Medulla oblongata (tissue), 1 donor: ENCODE measurements at regions not wholly inside any gene's neighbourhood (a gene's known extent, or its start where the extent isn't known, plus 50 kb on each side); places are given as distances from the start of the nearest gene placed in this dataset.
"Not testable (repeated sequence)": the region's sequence is repeated elsewhere in the genome, so short reads cannot be mapped to it uniquely, and the experiment has no call there.

Source experiments
- DNase-seq: peaks from one replicate; pipeline ENCODE4 v3.0.0-alpha.2; 2015; ENCODE audit errors: extremely low spot score

DNA sequence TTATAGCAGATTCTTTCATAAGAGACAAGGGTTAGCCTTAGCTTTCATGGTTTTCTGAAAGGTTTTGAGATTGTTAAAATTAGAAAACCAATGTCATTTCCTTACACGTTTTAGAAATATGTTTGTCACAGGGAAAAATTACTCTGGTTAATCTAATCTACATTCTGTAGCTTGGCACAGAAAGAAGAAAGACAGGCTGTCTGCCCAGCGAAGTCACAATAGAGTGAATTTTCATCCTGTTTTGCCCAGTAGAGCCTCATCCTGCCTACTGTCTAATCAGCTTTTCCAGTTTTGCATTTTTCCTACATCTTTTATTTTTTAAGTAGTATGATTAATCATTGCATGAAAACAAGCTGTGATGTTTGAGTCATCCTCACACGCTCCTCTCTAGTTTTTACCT, 688.8 kb downstream of the MTRR start:
- DNase-seq = no peak

DNA sequence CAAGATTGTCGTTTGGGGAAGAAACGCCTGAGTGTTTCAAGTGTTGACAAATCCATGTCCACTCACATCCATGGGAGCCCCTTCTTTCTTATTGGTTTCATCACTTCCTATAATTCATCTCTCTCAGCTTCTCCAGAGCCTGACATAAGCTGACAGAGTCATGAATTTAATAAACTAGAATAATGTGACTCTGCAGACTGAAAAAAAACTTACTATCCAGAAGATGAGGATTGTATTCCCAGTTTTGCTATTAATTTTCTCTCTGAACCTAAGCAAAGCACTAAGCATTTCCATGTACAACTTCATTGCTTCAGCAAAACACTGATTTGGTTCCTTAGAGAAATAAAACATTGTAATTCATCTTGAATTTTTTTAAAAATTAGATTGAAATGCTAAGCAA, 691.8 kb downstream of the MTRR start:
- DNase-seq = no peak

GRCh38 chr5:8561224-8561840, 692.4 kb downstream of the MTRR start:
- no peak for DNase-seq

DNA sequence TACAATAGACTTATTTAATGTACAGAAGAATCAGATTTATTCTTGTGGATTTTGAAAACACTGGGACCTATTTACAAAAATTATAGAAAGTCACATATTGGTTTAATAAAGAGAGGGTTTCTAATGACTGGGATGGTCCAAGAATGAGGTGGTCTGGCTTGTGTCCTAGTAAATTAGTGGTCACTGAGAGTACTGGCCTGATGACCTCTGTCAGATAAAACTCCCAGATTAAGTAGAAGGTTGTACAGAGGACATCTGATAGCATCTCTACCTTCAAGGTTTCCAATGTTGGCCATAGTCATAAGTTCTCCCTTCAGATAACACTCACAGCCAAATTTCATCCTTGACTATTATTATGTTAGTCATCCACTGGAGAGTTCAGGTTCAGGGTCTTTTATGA, 692.9 kb downstream of the MTRR start:
- DNase-seq = no peak

- not testable (repeated sequence) for DNase-seq
Observed at GRCh38 chr5:8563540-8563939, 694.6 kb downstream of the MTRR start.

DNA sequence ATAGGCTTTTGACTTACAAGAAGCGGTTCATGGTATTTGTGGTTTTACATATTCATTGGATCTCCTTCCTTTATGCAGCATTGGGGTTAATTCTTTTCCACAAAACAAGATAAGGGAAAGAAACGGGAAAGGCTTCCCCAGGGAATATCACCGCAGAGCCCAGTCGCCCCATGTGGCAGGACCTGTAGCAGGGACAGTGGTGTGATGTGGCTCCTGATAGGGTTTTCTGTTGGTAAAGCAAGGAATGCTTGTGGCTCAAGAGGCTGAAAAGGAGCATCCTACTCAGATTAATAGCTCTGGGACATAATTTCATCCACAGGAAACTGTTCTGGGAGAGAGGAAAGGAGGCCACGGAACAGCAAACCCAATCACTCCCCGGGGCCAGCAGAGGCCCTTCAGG, 699.9 kb downstream of the MTRR start:
- DNase-seq = no peak

- DNase-seq = no peak
Observed at GRCh38 chr5:8570528-8570927, 701.6 kb downstream of the MTRR start.

GRCh38 chr5:8576178-8576577, 707.2 kb downstream of the MTRR start:
- DNase-seq = no peak

GRCh38 chr5:8577792-8578191, 708.8 kb downstream of the MTRR start:
- DNase-seq = no peak

DNA sequence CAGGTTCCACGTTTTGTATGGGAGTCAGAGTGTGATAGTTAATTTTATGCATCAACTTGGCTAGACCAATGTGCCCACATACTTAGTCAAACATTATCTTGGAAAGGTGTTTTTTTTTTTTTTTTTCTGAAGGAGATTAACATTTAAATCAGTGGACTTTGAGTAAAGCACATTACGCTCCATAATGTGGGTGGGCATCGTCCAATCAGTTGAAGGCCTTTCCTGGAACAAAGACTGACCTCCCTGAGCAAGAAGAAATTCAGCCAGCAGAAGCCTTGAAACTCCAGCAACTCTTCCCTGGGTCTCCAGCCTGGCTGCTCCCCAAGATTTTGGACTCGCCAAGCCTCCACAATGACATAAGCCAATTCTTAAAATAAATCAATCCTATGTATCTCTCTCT, 711.4 kb downstream of the MTRR start:
- no peak for DNase-seq

DNA sequence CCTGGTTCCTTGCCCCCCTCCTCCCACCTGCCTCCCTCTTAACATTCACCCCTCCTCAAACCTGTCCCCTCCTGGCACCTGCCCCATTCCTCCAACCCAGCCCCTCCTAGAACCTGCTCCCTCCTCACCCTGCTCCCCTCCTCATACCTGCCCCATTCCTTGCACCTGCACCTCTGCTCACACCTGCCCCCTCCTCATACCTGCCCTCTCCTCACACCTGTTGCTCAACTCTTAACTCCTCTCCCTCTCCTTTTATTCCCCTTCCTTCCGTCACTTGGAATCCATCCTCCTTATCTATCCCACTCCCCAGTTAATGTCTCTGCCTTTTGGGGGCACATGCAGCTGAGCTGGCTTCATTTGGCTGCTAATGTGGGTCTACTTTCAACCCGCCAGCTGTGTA, 712.1 kb downstream of the MTRR start:
- DNase-seq = no peak

GRCh38 chr5:8585230-8586018, 716.5 kb downstream of the MTRR start:
- no peak for DNase-seq

DNA sequence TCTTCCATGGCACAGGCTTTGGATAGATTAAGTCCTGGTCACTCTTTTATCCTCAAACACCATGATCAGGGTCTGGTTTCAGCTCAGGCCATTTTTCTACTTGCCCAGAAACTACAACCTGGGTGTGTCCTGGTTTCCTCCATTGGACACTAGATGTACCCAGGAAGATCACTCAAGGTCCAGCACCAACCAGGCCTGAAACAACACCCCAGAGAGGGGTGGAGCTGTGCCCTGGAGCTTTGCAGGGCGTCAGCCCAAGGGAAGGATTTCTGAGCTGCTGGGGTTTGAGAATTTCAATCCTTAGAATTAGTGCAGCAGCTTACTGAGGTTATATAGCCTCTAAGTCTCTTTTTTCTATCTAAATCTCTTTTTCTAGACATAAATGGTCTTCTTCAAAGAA, 722.0 kb downstream of the MTRR start:
- no peak for DNase-seq

- no peak for DNase-seq
Observed at GRCh38 chr5:8598356-8598755, 729.4 kb downstream of the MTRR start.

DNA sequence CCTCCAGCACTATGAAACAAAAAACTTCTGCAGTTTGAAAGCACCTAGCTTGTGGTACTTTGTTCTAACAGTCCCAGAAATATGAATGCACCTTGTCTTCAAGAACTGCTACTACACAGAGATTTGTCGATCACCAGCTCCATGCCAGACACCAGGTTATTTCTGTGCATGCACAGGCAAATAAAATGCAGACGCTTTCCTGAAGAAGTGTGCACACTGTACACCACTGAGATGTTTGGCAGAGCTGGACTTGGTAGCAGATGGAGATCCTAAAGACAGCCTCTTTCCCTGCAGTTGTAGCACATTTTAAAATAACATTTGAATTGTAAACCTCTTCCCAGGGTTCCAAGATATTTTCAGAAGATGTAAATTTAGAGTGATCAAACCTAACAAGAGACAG, 730.0 kb downstream of the MTRR start:
- DNase-seq = no peak

DNA sequence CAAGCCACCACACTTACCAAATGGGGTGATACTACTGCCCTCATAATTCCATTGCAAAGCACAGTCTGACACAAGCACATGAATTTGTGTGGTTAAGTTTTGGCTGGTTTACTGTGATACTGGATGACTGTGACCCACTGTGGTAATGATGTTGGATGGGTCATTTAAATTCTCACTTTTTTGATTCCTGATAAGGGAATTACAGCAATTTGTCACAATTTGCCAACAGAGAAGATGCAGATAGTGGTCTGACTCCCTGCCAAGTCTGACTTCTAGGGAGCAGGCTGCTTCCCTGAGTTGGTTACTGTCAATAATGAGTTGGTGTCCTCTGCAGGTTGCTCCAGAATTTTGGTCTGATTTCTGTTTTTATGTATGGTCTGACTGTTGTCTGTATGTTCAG, 731.9 kb downstream of the MTRR start:
- DNase-seq = no peak

- DNase-seq = no peak
Observed at GRCh38 chr5:8601831-8602354, 732.9 kb downstream of the MTRR start.

GRCh38 chr5:8606231-8606630, 737.3 kb downstream of the MTRR start:
- no peak for DNase-seq

- no peak for DNase-seq
Observed at GRCh38 chr5:8611067-8611466, 742.1 kb downstream of the MTRR start.

GRCh38 chr5:8613078-8613685, 744.2 kb downstream of the MTRR start:
- no peak for DNase-seq

DNA sequence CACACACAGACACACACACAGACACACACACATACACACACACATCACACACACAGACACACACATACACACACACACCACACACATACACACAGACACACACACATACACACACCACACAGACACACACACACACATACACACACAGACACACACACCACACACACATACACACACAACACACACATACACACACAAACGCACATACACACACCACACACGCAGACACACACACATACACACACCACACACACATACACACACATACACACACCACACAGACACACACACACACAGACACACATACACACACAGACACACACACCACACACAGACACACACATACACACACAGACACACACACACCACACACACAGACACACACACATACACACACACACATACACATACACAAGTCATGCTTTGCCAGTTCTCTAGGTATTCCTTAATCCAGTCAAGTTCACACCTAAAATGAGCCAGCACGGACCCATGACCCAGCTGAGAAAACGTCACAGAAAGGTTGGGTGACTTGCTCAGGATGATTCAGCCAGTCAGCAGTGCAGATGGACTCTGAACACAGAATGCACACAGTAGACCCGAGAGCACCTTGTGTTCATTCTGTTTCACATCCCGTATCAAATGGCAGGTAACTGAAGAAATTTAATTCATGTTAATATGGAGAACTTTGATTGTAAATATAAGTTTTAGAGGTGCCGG, 746.4 kb downstream of the MTRR start:
- no peak for DNase-seq

DNA sequence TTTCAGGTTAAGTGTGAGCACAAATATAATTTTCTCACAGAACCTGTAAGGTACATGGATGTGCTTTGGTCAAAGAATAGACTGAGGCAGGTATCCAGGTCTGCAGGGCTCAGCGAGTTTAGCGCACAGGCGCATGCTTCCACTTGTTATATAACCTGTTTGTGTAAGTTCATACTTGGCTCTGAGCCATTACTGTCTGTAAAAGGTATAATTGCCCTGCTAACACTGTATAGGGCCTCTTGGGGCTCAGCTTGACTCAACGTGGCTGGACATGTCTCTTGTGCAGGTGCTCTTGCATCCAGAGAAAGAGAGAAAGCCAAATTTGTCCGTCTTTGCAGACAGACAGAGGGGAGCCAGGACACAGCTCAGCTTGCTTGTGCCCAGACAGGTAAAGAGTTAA, 759.6 kb downstream of the MTRR start:
- no peak for DNase-seq
